Gastrocnemius medialis (tissue), 4 donors: ENCODE measurements at regions not wholly inside any gene's neighbourhood (a gene's known extent, or its start where the extent isn't known, plus 50 kb on each side); places are given as distances from the start of the nearest gene placed in this dataset.

ENCODE experiments used
- ATAC-seq, 2 donors: fragments of 150-250 bp; one replicate each; pipeline ENCODE4 v1.9.1; 2016
- DNase-seq, 2 donors: peaks; one replicate each; pipeline ENCODE4 v3.0.0-alpha.2; 2019
- H3K27ac ChIP-seq, 4 donors: fragments of 200-600 bp; sonication (generic); 1 replicate in 1 of 4; 2 replicates in 3 of 4; pipeline ENCODE4 v1.5.1; 2016 to 2018; ENCODE audit warnings: mild to moderate bottlenecking in 2 of 4, moderate library complexity in 1 of 4
- H3K27me3 ChIP-seq, 3 donors: fragments of 200-600 bp; sonication (generic) in 2 of 3; 1 replicate in 1 of 3; 2 replicates in 2 of 3; pipeline versions ENCODE4 v1.5.1 to v1.6.0; 2016 to 2019; ENCODE audit warnings: mild to moderate bottlenecking in 1 of 3, moderate library complexity in 1 of 3
- H3K36me3 ChIP-seq, 2 donors: fragments of 200-600 bp; sonication (generic) in 1 of 2; one replicate each; pipeline ENCODE4 v1.5.1; 2017 to 2018
- H3K4me1 ChIP-seq, 2 donors: fragments of 200-600 bp; sonication (generic) in 1 of 2; one replicate each; pipeline ENCODE4 v1.5.1; 2016 to 2017; ENCODE audit warnings: mild to moderate bottlenecking in 2 of 2
- H3K4me3 ChIP-seq, 4 donors: fragments of 200-600 bp; sonication (generic) in 3 of 4; 1 replicate in 1 of 4; 2 replicates in 3 of 4; pipeline ENCODE4 v1.5.1; 2016 to 2019; ENCODE audit warnings: mild to moderate bottlenecking in 2 of 4
- H3K9me3 ChIP-seq, 3 donors: fragments of 200-600 bp; sonication (generic) in 2 of 3; 1 replicate in 1 of 3; 2 replicates in 2 of 3; pipeline ENCODE4 v1.5.1; 2016 to 2019
- POLR2A ChIP-seq, 2 donors: fragments of 450-650 bp; IDR thresholded peaks; one replicate each; pipeline ENCODE4 v1.6.1; 2017; ENCODE audit warnings: antibody characterized with exemption in 2 of 2, mild to moderate bottlenecking in 2 of 2, moderate library complexity in 2 of 2
- in situ Hi-C, 4 donors: fragments of 200-750 bp; cut with MboI; loops; one replicate each; pipeline versions ENCODE4 v1.15.0 to v1.8.0; 2017; ENCODE audit warnings: low sequenced_read_pairs in 4 of 4
- intact Hi-C: fragments of 100-400 bp; cut with DNase I; formaldehyde crosslinking; loops from one replicate; pipeline ENCODE4 v1.15.1; 2023; ENCODE audit warnings: low total_unique reads
- TF ChIP-seq, protein P1 (sequence below), 5 experiments: fragments of 450-650 bp in 3 of 5; fragments of 200-600 bp in 2 of 5; sonication (generic) in 2 of 5; IDR thresholded peaks in 4 of 5; conservative IDR thresholded peaks in 1 of 5; 1 replicate in 4 of 5; 2 replicates in 1 of 5; pipeline ENCODE4 v1.5.1; 2016 to 2019; ENCODE audit warnings: antibody characterized with exemption in 5 of 5, mild to moderate bottlenecking in 3 of 5, moderate library complexity in 3 of 5

GRCh38 chr5:152487130-152487529 is 82.1 kb upstream of the NMUR2 start:
- H3K4me3 ChIP-seq, result no peak overlapping the region
- DNase-seq (no peak), ATAC-seq (no peak)
- no peaks in the 10 kb centered on the region for H3K4me1 ChIP-seq
- TF ChIP-seq POLR2A (IDR thresholded peaks at IDR 0.05), result no peak
- TF ChIP-seq, protein P1, sequence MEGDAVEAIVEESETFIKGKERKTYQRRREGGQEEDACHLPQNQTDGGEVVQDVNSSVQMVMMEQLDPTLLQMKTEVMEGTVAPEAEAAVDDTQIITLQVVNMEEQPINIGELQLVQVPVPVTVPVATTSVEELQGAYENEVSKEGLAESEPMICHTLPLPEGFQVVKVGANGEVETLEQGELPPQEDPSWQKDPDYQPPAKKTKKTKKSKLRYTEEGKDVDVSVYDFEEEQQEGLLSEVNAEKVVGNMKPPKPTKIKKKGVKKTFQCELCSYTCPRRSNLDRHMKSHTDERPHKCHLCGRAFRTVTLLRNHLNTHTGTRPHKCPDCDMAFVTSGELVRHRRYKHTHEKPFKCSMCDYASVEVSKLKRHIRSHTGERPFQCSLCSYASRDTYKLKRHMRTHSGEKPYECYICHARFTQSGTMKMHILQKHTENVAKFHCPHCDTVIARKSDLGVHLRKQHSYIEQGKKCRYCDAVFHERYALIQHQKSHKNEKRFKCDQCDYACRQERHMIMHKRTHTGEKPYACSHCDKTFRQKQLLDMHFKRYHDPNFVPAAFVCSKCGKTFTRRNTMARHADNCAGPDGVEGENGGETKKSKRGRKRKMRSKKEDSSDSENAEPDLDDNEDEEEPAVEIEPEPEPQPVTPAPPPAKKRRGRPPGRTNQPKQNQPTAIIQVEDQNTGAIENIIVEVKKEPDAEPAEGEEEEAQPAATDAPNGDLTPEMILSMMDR (IDR thresholded peaks at IDR 0.05 in 4 of 5, conservative IDR thresholded peaks at IDR 0.05 in 1 of 5), result no peak
- H3K9me3 ChIP-seq, result no peaks in the 10 kb centered on the region
- intact Hi-C loops, result no loop called here
- in situ Hi-C loops, result no loop called here
- H3K27ac ChIP-seq, result no peak overlapping the region
- H3K36me3 ChIP-seq, result no peaks in the 10 kb centered on the region
- H3K27me3 ChIP-seq, result no peaks in the 10 kb centered on the region

- no peak for TF ChIP-seq POLR2A (IDR thresholded peaks at IDR 0.05)
- TF ChIP-seq, protein P1 (IDR thresholded peaks at IDR 0.05 in 4 of 5, conservative IDR thresholded peaks at IDR 0.05 in 1 of 5), result no peak
- ATAC-seq, result no peak
- no peaks in the 10 kb centered on the region for H3K36me3 ChIP-seq
- H3K27ac ChIP-seq, result no peak overlapping the region
- no peaks in the 10 kb centered on the region for H3K4me1 ChIP-seq
- in situ Hi-C loops (no loop called here), intact Hi-C loops (no loop called here)
- H3K4me3 ChIP-seq, result no peak overlapping the region
- no peaks in the 10 kb centered on the region for H3K9me3 ChIP-seq
- no peaks in the 10 kb centered on the region for H3K27me3 ChIP-seq
- no peak for DNase-seq
These were observed 83.8 kb upstream of the NMUR2 start for GRCh38 chr5:152488869-152489268.

GRCh38 chr5:152499814-152500535 is 94.9 kb upstream of the NMUR2 start:
- ATAC-seq (no peak), DNase-seq (no peak)
- intact Hi-C loops, result no loop called here
- no peaks in the 10 kb centered on the region for H3K9me3 ChIP-seq
- in situ Hi-C loops, result loop anchor here in 1 of 4 donors (5.0 kb wide), 1 partner anchor 673 kb away; no protein-coding TSS in a partner anchor
- TF ChIP-seq, protein P1 (IDR thresholded peaks at IDR 0.05 in 4 of 5, conservative IDR thresholded peaks at IDR 0.05 in 1 of 5), result no peak
- H3K27me3 ChIP-seq, result no peaks in the 10 kb centered on the region
- H3K4me1 ChIP-seq, result no peaks in the 10 kb centered on the region
- H3K27ac ChIP-seq, result no peak overlapping the region
- no peak overlapping the region for H3K4me3 ChIP-seq
- H3K36me3 ChIP-seq, result no peaks in the 10 kb centered on the region

DNA sequence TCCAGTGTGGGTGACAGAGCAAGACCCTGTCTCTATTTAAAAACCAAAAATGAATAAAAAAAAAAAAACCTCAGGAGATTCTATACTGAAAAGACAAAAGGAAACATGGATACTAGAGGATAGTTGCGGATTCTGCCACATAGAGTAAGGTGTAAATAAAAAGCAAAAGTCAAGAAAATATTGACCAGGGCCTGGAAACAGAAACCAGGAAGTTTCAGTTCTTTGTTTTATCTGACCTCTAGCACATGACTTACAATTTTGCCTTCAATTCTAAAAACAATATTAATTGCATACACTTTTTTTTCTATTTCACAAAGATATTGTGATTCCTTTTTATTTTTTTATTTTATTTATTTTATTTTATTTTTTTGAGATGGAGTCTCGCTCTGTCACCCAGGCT is 96.2 kb upstream of the NMUR2 start:
- ATAC-seq, result no peak
- Histone ChIP-seq H3K9me3 (no peaks in the 10 kb centered on the region), H3K4me3 (no peak overlapping the region), H3K27ac (no peak overlapping the region), H3K27me3 (no peaks in the 10 kb centered on the region), H3K36me3 (no peaks in the 10 kb centered on the region), H3K4me1 (no peaks in the 10 kb centered on the region)
- no peak for DNase-seq
- intact Hi-C loops (no loop called here), in situ Hi-C loops (loop anchor here in 1 of 4 donors (5.0 kb wide), 1 partner anchor 674 kb away; no protein-coding TSS in a partner anchor)
- TF ChIP-seq POLR2A (IDR thresholded peaks at IDR 0.05), result no peak
- TF ChIP-seq, protein P1 (IDR thresholded peaks at IDR 0.05 in 4 of 5, conservative IDR thresholded peaks at IDR 0.05 in 1 of 5), result no peak
